HCT116 (cell line): ENCODE measurements at regions not wholly inside any gene's neighbourhood (a gene's known extent, or its start where the extent isn't known, plus 50 kb on each side); places are given as distances from the start of the nearest gene placed in this dataset.

Source experiments
- ATAC-seq: fragments of 200-7000 bp; cut with Tn5 transposase; 2 replicates; pipeline ENCODE4 v1.9.1; 2020; ENCODE audit warnings: mild to moderate bottlenecking, moderate library complexity
- BruUV-seq: library from RNA; stranded (reverse); fragments of 400-500 nt; replicated peaks from 2 replicates; lab custom pipeline; 2021; lab: Mats Ljungman, UMichigan
- CTCF ChIA-PET: fragments of 300-600 bp; sonication (Branson Sonifier 250); formaldehyde crosslinking; loops from one replicate; lab custom pipeline; 2021; ENCODE audit warnings: antibody characterized with exemption; lab: Charles Lee
- POLR2A ChIA-PET: fragments of 300-600, 350-600 bp; sonication (Branson Sonifier 250); formaldehyde crosslinking; loops from one replicate; lab custom pipeline; 2021; ENCODE audit warnings: antibody characterized with exemption; lab: Charles Lee
- RAD21 ChIA-PET, 2 experiments: fragments of 300-600 bp; sonication (Branson Sonifier 250); formaldehyde crosslinking; loops; one replicate each; lab custom pipeline; 2023; ENCODE audit warnings: low total read pairs in 2 of 2; ENCODE audit not compliant: uncharacterized antibody in 2 of 2, unreplicated experiment in 2 of 2, low non-redundant PET in 1 of 2; lab: Charles Lee
- DNase-seq: peaks from one replicate; pipeline ENCODE4 v3.0.0-alpha.2; 2010; ENCODE audit warnings: low read depth, low spot score
- H2AFZ ChIP-seq: fragments of 200-600 bp; shearing (Covaris generic), sonication (generic); 2 replicates; pipeline ENCODE4 v1.6.1; 2017; ENCODE audit warnings: low read depth, mixed run types, mixed read lengths, antibody characterized with exemption, low read length; ENCODE audit not compliant: poor library complexity, severe bottlenecking
- H3K27ac ChIP-seq: 2 replicates; pipeline ENCODE4 v1.5.1; 2012; ENCODE audit warnings: low read depth, low read length
- H3K27me3 ChIP-seq: fragments of 200-600 bp; sonication (generic); 2 replicates; pipeline ENCODE4 v1.6.1; 2016; ENCODE audit warnings: mixed run types, low read length, mixed read lengths; ENCODE audit not compliant: insufficient read depth
- H3K36me3 ChIP-seq, 2 experiments: fragments of 200-500 bp in 1 of 2; fragments of 200-600 bp in 1 of 2; sonication (Bioruptor generic) in 1 of 2; sonication (generic) in 1 of 2; 2 replicates each; pipeline versions ENCODE4 v1.5.1 to v1.6.1; 2014 to 2016; ENCODE audit warnings: low read length in 2 of 2, inconsistent platforms in 1 of 2, mixed read lengths in 1 of 2, mixed run types in 1 of 2; ENCODE audit not compliant: insufficient read depth in 2 of 2, control insufficient read depth in 1 of 2
- H3K4me1 ChIP-seq, 2 experiments: fragments of 200-600 bp in 1 of 2; sonication (generic) in 1 of 2; 2 replicates each; pipeline versions ENCODE4 v1.5.1 to v1.6.1; 2012 to 2017; ENCODE audit warnings: low read length in 2 of 2, inconsistent platforms in 1 of 2, mild to moderate bottlenecking in 1 of 2, mixed read lengths in 1 of 2, mixed run types in 1 of 2, moderate library complexity in 1 of 2; ENCODE audit not compliant: insufficient read depth in 2 of 2, control insufficient read depth in 1 of 2
- H3K4me2 ChIP-seq: fragments of 200-600 bp; sonication (generic); 2 replicates; pipeline ENCODE4 v1.6.1; 2017; ENCODE audit warnings: mixed run types, low read length, mixed read lengths
- H3K4me3 ChIP-seq, 2 experiments: fragments of 200-600 bp in 1 of 2; sonication (generic) in 1 of 2; replicated peaks in 1 of 2; 2 replicates each; pipeline ENCODE4 v1.5.1; 2011 to 2016; ENCODE audit warnings: low read length in 2 of 2, control low read depth in 1 of 2, low read depth in 1 of 2, mild to moderate bottlenecking in 1 of 2, mixed read lengths in 1 of 2, mixed run types in 1 of 2
- H3K79me2 ChIP-seq: fragments of 200-600 bp; sonication (generic); 2 replicates; pipeline ENCODE4 v1.6.1; 2017; ENCODE audit warnings: mild to moderate bottlenecking, mixed run types, low read length, moderate library complexity, mixed read lengths; ENCODE audit not compliant: insufficient read depth
- H3K9ac ChIP-seq: fragments of 200-600 bp; sonication (generic); 2 replicates; pipeline ENCODE4 v1.6.1; 2016; ENCODE audit warnings: low read length, mixed read lengths
- H3K9me2 ChIP-seq: fragments of 200-600 bp; sonication (generic), shearing (Covaris generic); 2 replicates; pipeline ENCODE4 v1.6.1; 2017; ENCODE audit warnings: mixed run types, mild to moderate bottlenecking, moderate library complexity; ENCODE audit not compliant: insufficient read depth
- H3K9me3 ChIP-seq, 2 experiments: fragments of 200-500 bp in 1 of 2; fragments of 200-600 bp in 1 of 2; sonication (Bioruptor generic) in 1 of 2; sonication (generic) in 1 of 2; 2 replicates each; pipeline ENCODE4 v1.6.1; 2014 to 2017; ENCODE audit warnings: low read length in 2 of 2, mixed read lengths in 2 of 2, inconsistent platforms in 1 of 2, low read depth in 1 of 2, mild to moderate bottlenecking in 1 of 2, mixed run types in 1 of 2, moderate library complexity in 1 of 2; ENCODE audit not compliant: control insufficient read depth in 1 of 2, insufficient read depth in 1 of 2
- H4K20me1 ChIP-seq: fragments of 200-600 bp; sonication (generic), shearing (Covaris generic); 2 replicates; pipeline ENCODE4 v1.6.1; 2017; ENCODE audit warnings: mixed run types, mild to moderate bottlenecking, moderate library complexity; ENCODE audit not compliant: insufficient read depth
- CBX3 ChIP-seq: IDR thresholded peaks from 2 replicates; pipeline ENCODE4 v1.6.1; 2012; ENCODE audit warnings: low read depth
- CEBPB ChIP-seq: IDR thresholded peaks from 2 replicates; pipeline ENCODE4 v1.6.1; 2012; ENCODE audit warnings: low read depth
- EGR1 ChIP-seq: IDR thresholded peaks from 2 replicates; pipeline ENCODE4 v1.6.1; 2012; ENCODE audit warnings: low read depth
- ELF1 ChIP-seq: IDR thresholded peaks from 2 replicates; pipeline ENCODE4 v1.6.1; 2012; ENCODE audit warnings: low read depth, borderline replicate concordance
- EZH2 ChIP-seq: fragments of 200-600 bp; sonication (generic); IDR thresholded peaks from 2 replicates; pipeline ENCODE4 v1.6.1; 2017; ENCODE audit warnings: antibody characterized with exemption, mixed run types
- JUND ChIP-seq: IDR thresholded peaks from 2 replicates; pipeline ENCODE4 v1.6.1; 2012
- SIN3A ChIP-seq: IDR thresholded peaks from 2 replicates; pipeline ENCODE4 v1.6.1; 2012; ENCODE audit warnings: low read depth
- SP1 ChIP-seq: IDR thresholded peaks from 2 replicates; pipeline ENCODE4 v1.6.1; 2012; ENCODE audit warnings: low read depth
- TCF7L2 ChIP-seq: IDR thresholded peaks from 2 replicates; pipeline ENCODE4 v1.7.0; 2011; ENCODE audit warnings: borderline replicate concordance, inconsistent platforms; ENCODE audit not compliant: insufficient read depth, insufficient read length; ENCODE audit errors: extremely low read depth
- intact Hi-C: fragments of 100-400 bp; cut with micrococcal nuclease; formaldehyde crosslinking; loops from 2 replicates; pipeline ENCODE4 v1.10.0; 2022
- TF ChIP-seq, protein P1 (sequence below): IDR thresholded peaks from 2 replicates; pipeline ENCODE4 v1.6.1; 2012
- TF ChIP-seq, protein P2 (sequence below): IDR thresholded peaks from 2 replicates; pipeline ENCODE4 v1.6.1; 2012
- TF ChIP-seq, protein P3 (sequence below), 3 experiments: fragments of 200-600 bp in 1 of 3; sonication (generic) in 1 of 3; IDR thresholded peaks in 2 of 3; conservative IDR thresholded peaks in 1 of 3; 2 replicates each; pipeline ENCODE4 v1.5.1; 2012 to 2017; ENCODE audit warnings: low read depth in 2 of 3, low read length in 2 of 3, antibody characterized with exemption in 1 of 3, borderline replicate concordance in 1 of 3, control low read depth in 1 of 3, mild to moderate bottlenecking in 1 of 3, mixed read lengths in 1 of 3, mixed run types in 1 of 3, moderate library complexity in 1 of 3; ENCODE audit not compliant: insufficient read depth in 1 of 3

DNA sequence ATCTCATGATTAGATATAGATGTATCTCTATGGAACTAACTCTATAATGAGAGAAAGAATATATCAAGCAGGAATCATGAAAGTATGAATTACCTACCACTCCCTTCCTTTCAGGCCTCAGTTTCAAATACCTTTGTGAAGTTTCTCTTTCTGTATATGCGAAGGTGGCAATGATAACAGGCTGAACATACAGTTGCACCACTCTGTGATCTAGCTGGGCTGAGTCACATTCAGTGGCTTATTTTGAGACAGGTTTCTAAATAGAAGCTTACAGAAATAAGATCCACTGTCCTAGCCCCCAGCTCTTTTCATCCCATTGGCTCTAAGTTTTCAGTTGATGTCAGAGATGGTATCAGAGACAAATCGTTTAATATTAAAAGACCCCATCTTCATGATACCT lies 662.0 kb downstream of the SLITRK1 start:
- H3K4me2 ChIP-seq, result no peak overlapping the region
- DNase-seq, result no peak
- ATAC-seq, result no peak
- H3K36me3 ChIP-seq, result no peaks in the 10 kb centered on the region
- no peaks in the 10 kb centered on the region for H3K9me2 ChIP-seq
- CTCF ChIA-PET, result no interaction called here
- no peaks in the 10 kb centered on the region for H3K79me2 ChIP-seq
- H3K9ac ChIP-seq, result no peak overlapping the region
- H3K9me3 ChIP-seq, result no peaks in the 10 kb centered on the region; a peak in 2 of 4 replicates
- no peak overlapping the region for H3K27ac ChIP-seq
- intact Hi-C loops, result no loop called here
- no peak for TF ChIP-seq SIN3A
- no peak for TF ChIP-seq JUND
- TF ChIP-seq EZH2, result no peak
- no peak for TF ChIP-seq CBX3
- no peak for TF ChIP-seq SP1
- no peak for TF ChIP-seq EGR1
- TF ChIP-seq, protein P1, sequence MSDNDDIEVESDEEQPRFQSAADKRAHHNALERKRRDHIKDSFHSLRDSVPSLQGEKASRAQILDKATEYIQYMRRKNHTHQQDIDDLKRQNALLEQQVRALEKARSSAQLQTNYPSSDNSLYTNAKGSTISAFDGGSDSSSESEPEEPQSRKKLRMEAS, result no peak
- TF ChIP-seq, protein P2, sequence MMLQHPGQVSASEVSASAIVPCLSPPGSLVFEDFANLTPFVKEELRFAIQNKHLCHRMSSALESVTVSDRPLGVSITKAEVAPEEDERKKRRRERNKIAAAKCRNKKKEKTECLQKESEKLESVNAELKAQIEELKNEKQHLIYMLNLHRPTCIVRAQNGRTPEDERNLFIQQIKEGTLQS, result no peak
- TF ChIP-seq, protein P3, sequence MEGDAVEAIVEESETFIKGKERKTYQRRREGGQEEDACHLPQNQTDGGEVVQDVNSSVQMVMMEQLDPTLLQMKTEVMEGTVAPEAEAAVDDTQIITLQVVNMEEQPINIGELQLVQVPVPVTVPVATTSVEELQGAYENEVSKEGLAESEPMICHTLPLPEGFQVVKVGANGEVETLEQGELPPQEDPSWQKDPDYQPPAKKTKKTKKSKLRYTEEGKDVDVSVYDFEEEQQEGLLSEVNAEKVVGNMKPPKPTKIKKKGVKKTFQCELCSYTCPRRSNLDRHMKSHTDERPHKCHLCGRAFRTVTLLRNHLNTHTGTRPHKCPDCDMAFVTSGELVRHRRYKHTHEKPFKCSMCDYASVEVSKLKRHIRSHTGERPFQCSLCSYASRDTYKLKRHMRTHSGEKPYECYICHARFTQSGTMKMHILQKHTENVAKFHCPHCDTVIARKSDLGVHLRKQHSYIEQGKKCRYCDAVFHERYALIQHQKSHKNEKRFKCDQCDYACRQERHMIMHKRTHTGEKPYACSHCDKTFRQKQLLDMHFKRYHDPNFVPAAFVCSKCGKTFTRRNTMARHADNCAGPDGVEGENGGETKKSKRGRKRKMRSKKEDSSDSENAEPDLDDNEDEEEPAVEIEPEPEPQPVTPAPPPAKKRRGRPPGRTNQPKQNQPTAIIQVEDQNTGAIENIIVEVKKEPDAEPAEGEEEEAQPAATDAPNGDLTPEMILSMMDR (IDR thresholded peaks at IDR 0.05 in 2 of 3, conservative IDR thresholded peaks at IDR 0.05 in 1 of 3; ENCODE audit: borderline replicate concordance in 1 of 3, insufficient read depth in 1 of 3, low read depth in 2 of 3, low read length in 2 of 3), result no peak
- TF ChIP-seq CEBPB, result no peak
- TF ChIP-seq TCF7L2, result no peak
- TF ChIP-seq ELF1, result no peak
- H4K20me1 ChIP-seq, result no peaks in the 10 kb centered on the region
- no peaks in the 10 kb centered on the region for H3K27me3 ChIP-seq
- H3K4me3 ChIP-seq, result no peak overlapping the region
- BruUV-seq, result no TSS peak
- RAD21 ChIA-PET, result no interaction called here
- POLR2A ChIA-PET, result no interaction called here
- no peaks in the 10 kb centered on the region for H3K4me1 ChIP-seq
- no peak overlapping the region for H2AFZ ChIP-seq
